ENCODE measurements at regions not wholly inside any gene's neighbourhood (a gene's known extent, or its start where the extent isn't known, plus 50 kb on each side); places are given as distances from the start of the nearest gene placed in this dataset.

DNA sequence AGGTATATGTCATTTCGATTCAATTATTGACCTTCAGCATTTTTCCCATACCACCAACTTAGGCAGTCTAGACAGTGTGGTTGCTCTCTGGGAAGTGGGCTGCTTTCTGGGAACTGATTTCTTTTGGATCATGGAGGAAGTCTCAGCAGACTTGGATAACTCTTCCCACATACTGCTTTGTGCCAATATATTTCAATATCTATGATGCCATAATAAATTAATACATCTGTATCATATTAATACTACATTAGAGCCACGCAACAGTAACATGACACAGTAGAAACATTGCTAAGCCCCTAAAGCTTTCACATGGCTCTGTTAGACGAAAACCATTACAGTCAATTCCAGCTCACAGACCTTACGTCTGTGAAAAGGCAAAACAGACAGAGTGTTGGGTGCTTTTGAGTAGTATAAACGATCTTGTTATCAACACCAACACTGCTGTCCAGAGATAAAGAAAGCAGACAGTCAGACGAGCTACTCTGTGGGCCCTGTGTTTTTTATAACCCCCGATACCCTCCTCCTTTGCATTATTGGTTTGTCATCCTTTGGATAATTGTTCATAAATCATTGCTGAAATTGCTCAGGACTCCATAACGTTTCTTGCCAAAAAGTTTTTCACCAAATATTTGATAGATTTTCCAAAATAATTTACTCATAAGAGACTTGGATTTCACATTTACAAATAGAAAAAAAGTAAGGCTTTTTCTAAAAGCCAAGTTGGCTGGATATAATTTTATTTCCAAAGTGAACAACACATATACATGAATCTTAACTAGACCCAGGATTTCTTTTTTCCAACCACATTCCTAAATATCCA is 439.7 kb downstream of the ADAMTS20 start:
- ChIA-PET POLR2A (no interaction called here), CTCF (no interaction called here), RAD21 (ENCODE audit: low non-redundant PET in 1 of 2, low total read pairs in 2 of 2, uncharacterized antibody in 2 of 2, unreplicated experiment in 2 of 2) (no interaction called here)
- Histone ChIP-seq H3K9me2 (ENCODE audit: insufficient read depth) (no peaks in the 10 kb centered on the region), H3K4me3 (replicated peaks in 1 of 2; ENCODE audit: low read depth in 1 of 2, low read length in 2 of 2) (no peak overlapping the region), H3K27ac (ENCODE audit: low read depth, low read length) (no peak overlapping the region), H3K79me2 (ENCODE audit: insufficient read depth, low read length) (no peaks in the 10 kb centered on the region), H3K4me1 (ENCODE audit: control insufficient read depth in 1 of 2, insufficient read depth in 2 of 2, low read length in 2 of 2) (no peaks in the 10 kb centered on the region; a peak in 1 of 4 replicates), H2AFZ (ENCODE audit: low read depth, low read length, poor library complexity, severe bottlenecking) (no peak overlapping the region), H3K27me3 (ENCODE audit: insufficient read depth, low read length) (no peaks in the 10 kb centered on the region), H3K9ac (ENCODE audit: low read length) (no peak overlapping the region), H3K36me3 (ENCODE audit: control insufficient read depth in 1 of 2, insufficient read depth in 2 of 2, low read length in 2 of 2) (no peaks in the 10 kb centered on the region), H3K4me2 (ENCODE audit: low read length) (no peak overlapping the region), H4K20me1 (ENCODE audit: insufficient read depth) (no peaks in the 10 kb centered on the region), H3K9me3 (ENCODE audit: control insufficient read depth in 1 of 2, insufficient read depth in 1 of 2, low read depth in 1 of 2, low read length in 2 of 2) (no peaks in the 10 kb centered on the region)
- BruUV-seq (replicated peaks) = no TSS peak
- intact Hi-C loops (cut with micrococcal nuclease) = no loop called here
- ATAC-seq (no peak), DNase-seq (ENCODE audit: low read depth, low spot score) (no peak)
- TF ChIP-seq SRF (IDR thresholded peaks at IDR 0.05; ENCODE audit: low read depth) (no peak), POLR2AphosphoS5 (IDR thresholded peaks at IDR 0.05; ENCODE audit: low read depth, low read length) (no peak), JUND (IDR thresholded peaks at IDR 0.05) (no peak), CBX3 (IDR thresholded peaks at IDR 0.05; ENCODE audit: low read depth) (no peak), TCF7L2 (IDR thresholded peaks at IDR 0.05; ENCODE audit: borderline replicate concordance, extremely low read depth, insufficient read depth, insufficient read length) (no peak), YY1 (IDR thresholded peaks at IDR 0.05; ENCODE audit: extremely low read depth, insufficient replicate concordance, low read depth, low read length) (no peak), EZH2 (IDR thresholded peaks at IDR 0.05) (no peak)
- TF ChIP-seq, protein P1, sequence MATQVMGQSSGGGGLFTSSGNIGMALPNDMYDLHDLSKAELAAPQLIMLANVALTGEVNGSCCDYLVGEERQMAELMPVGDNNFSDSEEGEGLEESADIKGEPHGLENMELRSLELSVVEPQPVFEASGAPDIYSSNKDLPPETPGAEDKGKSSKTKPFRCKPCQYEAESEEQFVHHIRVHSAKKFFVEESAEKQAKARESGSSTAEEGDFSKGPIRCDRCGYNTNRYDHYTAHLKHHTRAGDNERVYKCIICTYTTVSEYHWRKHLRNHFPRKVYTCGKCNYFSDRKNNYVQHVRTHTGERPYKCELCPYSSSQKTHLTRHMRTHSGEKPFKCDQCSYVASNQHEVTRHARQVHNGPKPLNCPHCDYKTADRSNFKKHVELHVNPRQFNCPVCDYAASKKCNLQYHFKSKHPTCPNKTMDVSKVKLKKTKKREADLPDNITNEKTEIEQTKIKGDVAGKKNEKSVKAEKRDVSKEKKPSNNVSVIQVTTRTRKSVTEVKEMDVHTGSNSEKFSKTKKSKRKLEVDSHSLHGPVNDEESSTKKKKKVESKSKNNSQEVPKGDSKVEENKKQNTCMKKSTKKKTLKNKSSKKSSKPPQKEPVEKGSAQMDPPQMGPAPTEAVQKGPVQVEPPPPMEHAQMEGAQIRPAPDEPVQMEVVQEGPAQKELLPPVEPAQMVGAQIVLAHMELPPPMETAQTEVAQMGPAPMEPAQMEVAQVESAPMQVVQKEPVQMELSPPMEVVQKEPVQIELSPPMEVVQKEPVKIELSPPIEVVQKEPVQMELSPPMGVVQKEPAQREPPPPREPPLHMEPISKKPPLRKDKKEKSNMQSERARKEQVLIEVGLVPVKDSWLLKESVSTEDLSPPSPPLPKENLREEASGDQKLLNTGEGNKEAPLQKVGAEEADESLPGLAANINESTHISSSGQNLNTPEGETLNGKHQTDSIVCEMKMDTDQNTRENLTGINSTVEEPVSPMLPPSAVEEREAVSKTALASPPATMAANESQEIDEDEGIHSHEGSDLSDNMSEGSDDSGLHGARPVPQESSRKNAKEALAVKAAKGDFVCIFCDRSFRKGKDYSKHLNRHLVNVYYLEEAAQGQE (IDR thresholded peaks at IDR 0.05; ENCODE audit: low read depth) = no peak
- TF ChIP-seq, protein P2, sequence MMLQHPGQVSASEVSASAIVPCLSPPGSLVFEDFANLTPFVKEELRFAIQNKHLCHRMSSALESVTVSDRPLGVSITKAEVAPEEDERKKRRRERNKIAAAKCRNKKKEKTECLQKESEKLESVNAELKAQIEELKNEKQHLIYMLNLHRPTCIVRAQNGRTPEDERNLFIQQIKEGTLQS (IDR thresholded peaks at IDR 0.05) = no peak
